GM21576 (cell line): ENCODE measurements at regions not wholly inside any gene's neighbourhood (a gene's known extent, or its start where the extent isn't known, plus 50 kb on each side); places are given as distances from the start of the nearest gene placed in this dataset.

Source experiments
- ATAC-seq: cut with Tn5 transposase; IDR thresholded peaks from one replicate; pipeline ENCODE4 v1.9.1; 2021; ENCODE audit warnings: mild to moderate bottlenecking, moderate library complexity; ENCODE audit not compliant: unreplicated experiment

DNA sequence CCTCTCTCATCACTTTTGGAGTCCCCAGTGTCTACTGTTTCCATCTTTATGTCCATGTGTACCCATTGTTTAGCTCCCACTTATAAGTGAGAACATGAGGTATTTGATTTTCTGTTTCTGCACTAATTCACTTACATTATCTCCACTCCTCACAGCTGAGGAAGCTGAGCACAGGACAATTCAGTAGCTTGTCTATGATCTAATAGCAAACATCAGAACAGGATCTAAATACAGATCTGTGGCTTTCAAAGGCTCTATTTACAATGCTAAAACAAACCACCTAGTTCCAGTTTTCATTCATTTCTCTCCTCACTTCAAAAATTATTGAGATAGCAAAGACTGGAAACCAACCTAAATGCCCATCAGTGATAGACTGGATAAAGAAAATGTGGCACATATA is 52.0 kb upstream of the DDX18 start:
- no peak for ATAC-seq

- no peak for ATAC-seq
These were observed 50.7 kb upstream of the DDX18 start for GRCh38 chr2:117763804-117764203.
